ENCODE measurements at regions not wholly inside any gene's neighbourhood (a gene's known extent, or its start where the extent isn't known, plus 50 kb on each side); places are given as distances from the start of the nearest gene placed in this dataset.

- intact Hi-C loops (cut with DNase I; ENCODE audit: low total_unique reads) = no loop called here
- Histone ChIP-seq H3K27me3 (no peaks in the 10 kb centered on the region), H3K27ac (no peak overlapping the region), H3K4me3 (no peak overlapping the region), H3K4me1 (no peaks in the 10 kb centered on the region), H3K9me3 (no peaks in the 10 kb centered on the region), H3K36me3 (no peaks in the 10 kb centered on the region)
- TF ChIP-seq POLR2A (IDR thresholded peaks at IDR 0.05) (no peak), POLR2AphosphoS5 (IDR thresholded peaks at IDR 0.05) (no peak)
- TF ChIP-seq, protein P1, sequence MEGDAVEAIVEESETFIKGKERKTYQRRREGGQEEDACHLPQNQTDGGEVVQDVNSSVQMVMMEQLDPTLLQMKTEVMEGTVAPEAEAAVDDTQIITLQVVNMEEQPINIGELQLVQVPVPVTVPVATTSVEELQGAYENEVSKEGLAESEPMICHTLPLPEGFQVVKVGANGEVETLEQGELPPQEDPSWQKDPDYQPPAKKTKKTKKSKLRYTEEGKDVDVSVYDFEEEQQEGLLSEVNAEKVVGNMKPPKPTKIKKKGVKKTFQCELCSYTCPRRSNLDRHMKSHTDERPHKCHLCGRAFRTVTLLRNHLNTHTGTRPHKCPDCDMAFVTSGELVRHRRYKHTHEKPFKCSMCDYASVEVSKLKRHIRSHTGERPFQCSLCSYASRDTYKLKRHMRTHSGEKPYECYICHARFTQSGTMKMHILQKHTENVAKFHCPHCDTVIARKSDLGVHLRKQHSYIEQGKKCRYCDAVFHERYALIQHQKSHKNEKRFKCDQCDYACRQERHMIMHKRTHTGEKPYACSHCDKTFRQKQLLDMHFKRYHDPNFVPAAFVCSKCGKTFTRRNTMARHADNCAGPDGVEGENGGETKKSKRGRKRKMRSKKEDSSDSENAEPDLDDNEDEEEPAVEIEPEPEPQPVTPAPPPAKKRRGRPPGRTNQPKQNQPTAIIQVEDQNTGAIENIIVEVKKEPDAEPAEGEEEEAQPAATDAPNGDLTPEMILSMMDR (IDR thresholded peaks at IDR 0.05) = no peak
- no peak for DNase-seq (ENCODE audit: low spot score in 2 of 2)
These were observed 281.3 kb downstream of the PTTG2 start for GRCh38 chr4:38241541-38241940.

DNA sequence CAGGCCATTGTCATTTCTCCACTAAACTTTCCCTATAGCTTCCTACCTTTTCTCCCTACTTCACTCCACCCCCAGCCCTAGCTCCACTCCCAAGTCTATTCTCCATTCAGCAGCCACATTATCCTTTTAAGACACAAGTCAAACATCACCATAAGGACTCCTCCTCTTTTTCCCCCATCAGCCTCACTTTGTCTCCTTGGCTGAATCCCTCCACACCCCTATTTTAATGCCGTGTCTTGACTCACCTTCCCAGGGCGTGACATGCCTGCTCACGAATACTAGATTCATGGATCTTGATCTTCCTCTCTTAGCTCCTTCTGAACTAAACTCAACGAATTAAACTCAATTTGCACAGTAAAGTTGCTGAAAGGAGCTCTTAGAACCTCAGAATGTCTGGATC lies 281.9 kb downstream of the PTTG2 start:
- no peak for DNase-seq (ENCODE audit: low spot score in 2 of 2)
- TF ChIP-seq, protein P1 (IDR thresholded peaks at IDR 0.05) = no peak
- TF ChIP-seq POLR2A (IDR thresholded peaks at IDR 0.05) (no peak), POLR2AphosphoS5 (IDR thresholded peaks at IDR 0.05) (no peak)
- Histone ChIP-seq H3K27ac (no peak overlapping the region), H3K4me3 (no peak overlapping the region), H3K4me1 (no peaks in the 10 kb centered on the region), H3K36me3 (no peaks in the 10 kb centered on the region), H3K9me3 (no peaks in the 10 kb centered on the region), H3K27me3 (no peaks in the 10 kb centered on the region)
- intact Hi-C loops (cut with DNase I; ENCODE audit: low total_unique reads) = no loop called here

DNA sequence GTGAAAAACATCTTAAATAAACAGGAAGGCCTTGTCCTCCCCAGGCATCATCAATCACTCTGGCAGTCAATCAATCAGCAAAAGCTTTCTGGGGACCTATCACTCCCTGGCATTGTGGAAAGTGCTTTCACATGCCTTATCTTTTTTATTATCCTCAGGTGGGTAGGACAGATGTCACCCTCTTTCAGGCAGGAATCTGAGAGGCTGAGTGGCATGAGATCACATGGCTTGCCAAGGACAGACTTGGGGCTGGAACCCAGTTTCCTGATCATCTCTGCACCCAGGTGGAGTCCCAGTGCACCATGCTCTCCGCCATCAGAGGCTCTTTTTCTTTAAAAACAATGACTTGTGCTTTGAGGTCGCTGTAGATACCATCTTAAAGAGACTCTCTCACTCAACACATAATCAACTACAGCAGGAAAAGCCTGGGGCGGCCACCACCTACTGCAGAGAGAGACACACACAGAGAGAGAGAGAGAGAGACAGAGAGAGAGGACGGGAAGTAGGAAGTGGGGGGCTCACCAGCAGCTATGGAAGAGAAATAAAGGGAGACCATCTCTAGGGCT lies 282.7 kb downstream of the PTTG2 start:
- intact Hi-C loops (cut with DNase I; ENCODE audit: low total_unique reads) = no loop called here
- no peaks in the 10 kb centered on the region for H3K36me3 ChIP-seq
- H3K27me3 ChIP-seq = no peaks in the 10 kb centered on the region
- no peaks in the 10 kb centered on the region for H3K4me1 ChIP-seq
- H3K27ac ChIP-seq = no peak overlapping the region
- TF ChIP-seq, protein P1 (IDR thresholded peaks at IDR 0.05) = no peak
- TF ChIP-seq POLR2A (IDR thresholded peaks at IDR 0.05) = no peak
- TF ChIP-seq POLR2AphosphoS5 (IDR thresholded peaks at IDR 0.05) = no peak
- H3K4me3 ChIP-seq = no peak overlapping the region
- DNase-seq (ENCODE audit: low spot score in 2 of 2) = no peak
- H3K9me3 ChIP-seq = no peaks in the 10 kb centered on the region

DNA sequence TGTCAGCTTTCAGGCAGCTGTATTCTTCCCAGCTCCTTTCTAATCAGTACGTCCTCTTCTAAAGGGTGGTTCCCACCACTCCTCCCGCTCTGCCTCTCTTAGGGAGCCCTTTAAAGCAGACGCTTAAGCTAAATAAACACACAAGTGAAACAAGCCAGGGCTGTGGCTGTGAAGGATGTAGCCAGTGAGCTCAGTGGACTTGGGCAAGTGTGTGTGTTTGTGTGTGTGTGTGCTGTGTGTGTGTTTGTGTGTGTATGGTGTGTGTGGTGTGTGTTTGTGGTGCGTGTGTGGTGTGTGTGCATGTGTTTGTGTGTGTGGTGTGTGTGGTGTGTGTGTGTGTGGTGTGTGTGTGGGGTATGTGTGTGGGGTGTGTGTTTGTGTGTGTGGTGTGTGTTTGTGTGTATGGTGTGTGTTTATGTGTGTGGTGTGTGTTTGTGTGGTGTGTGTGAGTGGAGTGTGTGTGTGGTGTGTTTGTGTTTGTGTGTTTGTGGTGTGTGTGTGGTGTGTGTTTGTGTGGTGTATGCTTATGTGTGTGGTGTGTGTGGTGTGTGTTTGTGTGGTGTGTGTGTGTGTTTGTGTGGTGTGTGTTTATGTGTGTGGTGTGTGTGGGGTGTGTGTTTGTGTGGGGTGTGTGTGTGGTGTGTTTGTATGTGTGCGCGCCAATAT lies 283.3 kb downstream of the PTTG2 start:
- Histone ChIP-seq H3K36me3 (no peaks in the 10 kb centered on the region), H3K27me3 (no peaks in the 10 kb centered on the region), H3K9me3 (no peaks in the 10 kb centered on the region), H3K4me1 (no peaks in the 10 kb centered on the region), H3K4me3 (no peak overlapping the region), H3K27ac (no peak overlapping the region)
- no peak for DNase-seq (ENCODE audit: low spot score in 2 of 2)
- intact Hi-C loops (cut with DNase I; ENCODE audit: low total_unique reads) = no loop called here
- TF ChIP-seq, protein P1 (IDR thresholded peaks at IDR 0.05) = no peak
- TF ChIP-seq POLR2A (IDR thresholded peaks at IDR 0.05) (no peak), POLR2AphosphoS5 (IDR thresholded peaks at IDR 0.05) (no peak)

DNA sequence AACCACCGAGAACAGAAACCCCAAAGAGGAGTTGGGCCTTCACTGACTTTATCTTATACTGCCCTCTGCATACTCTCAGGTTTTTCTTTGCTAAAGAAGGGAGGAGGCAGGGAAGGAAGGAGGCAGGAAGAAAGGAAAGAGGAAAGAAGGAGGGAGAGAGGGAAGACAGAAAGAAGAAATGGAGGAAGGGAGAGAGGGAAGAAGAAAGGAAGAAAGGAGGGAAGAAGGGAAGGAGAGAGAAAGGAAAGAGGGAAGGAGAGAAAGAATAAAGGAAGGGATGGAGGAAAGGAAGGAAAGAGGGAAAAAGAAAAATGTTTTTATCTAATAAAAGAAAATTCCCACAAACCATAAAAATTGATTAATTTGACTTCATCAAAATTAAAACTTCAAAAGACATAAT lies 294.6 kb downstream of the PTTG2 start:
- no peak for TF ChIP-seq POLR2AphosphoS5 (IDR thresholded peaks at IDR 0.05)
- TF ChIP-seq, protein P1 (IDR thresholded peaks at IDR 0.05) = no peak
- no peak for TF ChIP-seq POLR2A (IDR thresholded peaks at IDR 0.05)
- no peak overlapping the region for H3K4me3 ChIP-seq
- intact Hi-C loops (cut with DNase I; ENCODE audit: low total_unique reads) = no loop called here
- H3K27me3 ChIP-seq = no peaks in the 10 kb centered on the region
- no peaks in the 10 kb centered on the region for H3K9me3 ChIP-seq
- DNase-seq (ENCODE audit: low spot score in 2 of 2) = no peak
- H3K4me1 ChIP-seq = no peaks in the 10 kb centered on the region
- H3K27ac ChIP-seq = no peak overlapping the region
- H3K36me3 ChIP-seq = no peaks in the 10 kb centered on the region

Measured in breast epithelium (tissue), 4 donors.